ENCODE measurements at regions not wholly inside any gene's neighbourhood (a gene's known extent, or its start where the extent isn't known, plus 50 kb on each side); places are given as distances from the start of the nearest gene placed in this dataset.
"Not testable (repeated sequence)": the region's sequence is repeated elsewhere in the genome, so short reads cannot be mapped to it uniquely, and the experiment has no call there.

- DNase-seq: peak; percentile 69
Measured at GRCh38 chr4:44563496-44563895, 87.9 kb downstream of the YIPF7 start.

- DNase-seq: peak; percentile 77
Measured at GRCh38 chr4:44558031-44558605, 93.3 kb downstream of the YIPF7 start.

- DNase-seq: no peak
Measured at GRCh38 chr4:44554768-44555167, 96.7 kb downstream of the YIPF7 start.

DNA sequence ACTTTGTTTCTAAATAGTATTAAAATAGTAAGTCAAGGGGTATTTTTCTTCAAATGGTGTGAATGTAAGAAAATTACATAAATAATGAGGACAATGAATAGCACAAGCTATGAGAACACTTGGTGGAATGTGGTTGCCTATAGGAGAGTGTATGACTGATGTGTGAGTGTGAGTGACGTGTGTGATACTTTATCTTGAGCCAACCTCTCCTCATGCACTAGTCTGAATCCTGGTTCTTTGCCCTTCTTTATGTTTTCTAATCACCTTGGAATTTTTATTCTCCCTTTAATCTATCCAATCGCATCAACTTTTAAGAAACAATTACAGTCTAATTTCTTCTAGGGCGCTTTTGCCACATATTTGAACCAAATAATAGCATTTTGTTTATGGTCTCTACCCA is 98.2 kb downstream of the YIPF7 start:
- peak; percentile 49 for DNase-seq

DNA sequence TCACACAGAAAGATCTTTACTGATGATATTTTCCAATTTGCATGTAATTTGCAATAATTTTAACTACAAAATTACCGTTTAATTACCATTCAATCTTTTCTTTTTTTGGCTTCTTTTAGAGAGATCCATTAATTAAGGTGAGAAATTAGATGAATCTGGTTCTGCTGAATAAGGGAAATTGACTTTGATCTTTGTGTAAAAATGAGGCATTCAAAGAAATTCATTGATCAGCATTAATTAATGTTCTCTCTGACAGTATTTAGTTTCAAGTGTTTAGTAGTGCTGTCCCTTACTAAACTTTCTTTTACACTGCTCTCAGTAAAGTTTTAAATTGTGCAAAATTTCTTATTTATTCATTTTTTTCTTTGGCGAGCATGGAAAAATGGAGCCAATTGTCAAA is 97.2 kb upstream of the KCTD8 start:
- DNase-seq: no peak

DNA sequence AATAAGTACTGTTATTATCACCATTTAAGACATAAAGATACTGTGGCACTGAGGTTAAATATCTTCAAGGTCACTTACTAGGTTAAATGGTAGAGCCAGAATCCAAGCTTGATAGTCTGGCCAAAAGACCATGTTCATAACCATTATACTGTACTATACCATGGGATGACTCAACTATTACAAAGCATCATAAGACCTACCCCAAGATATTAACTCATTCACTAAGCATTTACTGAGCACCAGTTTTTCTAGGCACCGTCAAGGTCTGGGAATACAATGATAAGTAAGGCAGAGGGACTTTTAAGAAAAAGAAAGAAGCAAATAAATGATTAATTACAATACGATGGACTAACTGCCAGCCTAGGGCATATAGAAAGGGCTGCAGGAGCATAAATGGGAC is 95.5 kb upstream of the KCTD8 start:
- DNase-seq: peak; percentile 79

- no peak for DNase-seq
Measured at GRCh38 chr4:44538534-44538933, 89.9 kb upstream of the KCTD8 start.

DNA sequence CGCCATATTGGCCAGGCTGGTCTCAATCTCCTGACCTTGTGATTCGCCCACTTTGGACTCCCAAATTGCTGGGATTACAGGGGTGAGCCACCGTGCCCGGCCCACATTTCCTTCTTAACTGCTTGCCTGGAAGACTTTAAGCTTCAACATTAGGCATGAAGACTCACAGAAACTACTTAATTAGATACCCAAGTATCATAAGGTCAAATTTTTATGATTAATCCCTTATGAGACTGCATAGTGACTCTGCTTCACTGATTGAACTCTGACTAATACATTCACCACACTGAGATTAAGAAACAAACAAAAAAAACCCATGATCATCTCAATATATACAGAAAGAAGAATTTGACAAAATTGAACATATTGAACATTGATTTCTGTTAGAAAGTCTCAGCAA is 87.4 kb upstream of the KCTD8 start:
- DNase-seq: no peak

- DNase-seq: peak; percentile 76
Measured at GRCh38 chr4:44532851-44533250, 84.2 kb upstream of the KCTD8 start.

DNA sequence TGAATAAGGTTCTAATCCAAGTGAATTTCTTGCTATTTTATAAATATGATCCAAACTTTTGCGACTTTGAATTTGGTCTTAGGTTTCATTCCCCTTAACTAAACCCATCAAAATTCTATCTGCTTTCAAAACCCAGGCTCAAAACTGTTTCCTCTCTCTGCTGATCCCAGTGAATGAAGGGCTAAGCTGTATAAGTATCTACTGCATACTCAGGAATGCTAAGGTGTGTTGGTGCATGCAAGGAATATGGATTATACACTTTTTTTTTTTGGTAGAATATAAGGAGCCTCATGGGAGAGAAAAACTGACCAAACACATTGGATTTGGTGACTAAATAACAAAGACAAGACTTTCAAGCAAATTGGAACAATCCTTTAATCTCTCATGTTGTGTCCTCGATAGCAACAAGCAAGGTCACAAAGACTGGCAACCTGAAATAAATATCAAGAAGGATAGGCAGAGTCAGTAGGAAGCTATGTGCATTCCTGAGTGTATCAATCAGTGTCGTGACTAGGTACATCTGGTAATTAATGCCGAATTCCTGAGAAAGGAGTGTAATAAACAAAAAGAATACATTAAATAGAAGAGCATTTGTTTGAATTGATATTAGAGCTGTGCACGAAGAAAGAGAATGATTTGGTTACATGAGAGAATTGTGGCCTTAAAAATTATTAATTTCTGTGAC is 74.3 kb upstream of the KCTD8 start:
- DNase-seq: peak; percentile 33

DNA sequence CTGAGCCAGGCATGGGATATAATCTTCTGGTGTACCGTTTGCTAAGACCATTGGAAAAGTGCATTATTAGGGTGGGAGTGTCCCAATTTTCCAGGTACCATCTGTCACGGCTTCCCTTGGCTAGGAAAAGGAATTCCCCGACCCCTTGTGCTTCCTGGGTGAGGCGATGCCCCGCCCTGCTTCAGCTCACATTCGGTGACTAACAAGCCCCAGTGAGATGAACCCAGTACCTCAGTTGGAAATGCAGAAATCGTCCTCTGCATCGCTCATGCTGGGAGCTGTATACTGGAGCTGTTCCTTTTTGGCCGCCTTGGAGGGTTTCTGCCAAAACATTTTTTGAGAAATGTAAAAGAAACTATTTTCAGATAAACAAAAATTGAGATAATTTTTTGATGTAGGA is 53.6 kb upstream of the KCTD8 start:
- DNase-seq: not testable (repeated sequence)

Data from NCI-H226 (cell line).